Activated CD4-positive, alpha-beta T cell treated with anti-CD3 and anti-CD28 coated beads, Interleukin-2, amount 50 U/mL, for 48 hours (primary cell): ENCODE measurements at regions not wholly inside any gene's neighbourhood (a gene's known extent, or its start where the extent isn't known, plus 50 kb on each side); places are given as distances from the start of the nearest gene placed in this dataset.
"Not testable (repeated sequence)": the region's sequence is repeated elsewhere in the genome, so short reads cannot be mapped to it uniquely, and the experiment has no call there.

Source experiments
- DNase-seq, 2 experiments: peaks; one replicate each; pipeline ENCODE4 v3.0.0-alpha.2; 2020

DNA sequence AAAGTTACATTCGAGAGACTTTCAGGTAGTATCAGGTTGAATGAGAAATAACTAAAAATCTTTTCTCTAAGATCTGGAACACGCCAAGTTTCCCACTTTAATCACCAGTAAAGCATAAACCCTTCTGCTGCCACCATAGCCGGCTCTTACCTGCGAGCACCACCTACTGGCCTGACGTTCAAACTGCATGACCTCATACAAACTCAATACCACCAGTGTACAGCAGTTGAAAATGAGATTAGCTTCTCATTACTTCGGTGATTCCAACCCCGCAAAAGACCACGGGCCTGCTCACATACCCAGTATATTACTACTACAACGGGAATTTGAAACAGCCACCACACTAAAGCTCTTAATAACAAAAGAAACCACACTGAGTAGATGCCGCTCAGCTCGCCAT, 1191.2 kb downstream of the TMEM121 start:
- DNase-seq, result not testable (repeated sequence)

DNA sequence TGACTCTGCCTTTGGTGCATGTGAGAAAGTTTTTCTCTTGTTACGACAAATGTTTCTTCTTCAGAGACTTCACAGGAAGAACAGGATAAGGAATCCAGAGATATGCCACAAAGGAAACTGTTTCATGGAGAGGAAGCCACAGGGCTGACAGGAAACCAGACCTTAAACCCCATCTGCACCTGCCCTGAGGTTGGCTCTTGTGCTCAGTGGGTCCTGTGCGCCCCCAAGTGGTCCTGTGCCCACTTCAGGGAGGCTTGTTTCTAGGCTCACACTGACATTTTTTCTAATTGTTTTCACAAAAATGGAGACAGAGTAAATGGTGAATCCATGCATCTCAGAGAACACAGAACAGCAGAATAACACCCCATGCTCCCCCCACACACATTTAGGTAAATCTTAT, 1193.5 kb downstream of the TMEM121 start:
- DNase-seq, result not testable (repeated sequence)

DNA sequence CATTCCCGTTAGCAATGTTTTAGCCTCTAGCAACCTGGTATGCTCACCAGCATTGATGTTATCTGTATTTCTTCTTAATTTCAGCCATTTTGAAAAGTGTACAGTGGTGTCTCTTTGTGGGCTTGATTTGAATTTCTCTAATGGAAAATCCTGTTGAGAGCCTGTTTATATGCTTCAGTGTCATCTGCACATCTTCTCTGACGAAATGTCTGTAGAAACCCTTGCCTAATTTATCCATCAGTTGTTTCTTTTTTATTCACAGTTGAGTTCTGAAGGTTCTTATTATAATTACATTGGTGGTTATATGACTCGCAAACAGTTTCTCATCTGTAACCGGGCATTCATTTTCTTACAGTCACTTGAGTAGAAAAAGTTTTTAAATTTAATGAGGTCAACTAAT, 1195.5 kb downstream of the TMEM121 start:
- not testable (repeated sequence) for DNase-seq

DNA sequence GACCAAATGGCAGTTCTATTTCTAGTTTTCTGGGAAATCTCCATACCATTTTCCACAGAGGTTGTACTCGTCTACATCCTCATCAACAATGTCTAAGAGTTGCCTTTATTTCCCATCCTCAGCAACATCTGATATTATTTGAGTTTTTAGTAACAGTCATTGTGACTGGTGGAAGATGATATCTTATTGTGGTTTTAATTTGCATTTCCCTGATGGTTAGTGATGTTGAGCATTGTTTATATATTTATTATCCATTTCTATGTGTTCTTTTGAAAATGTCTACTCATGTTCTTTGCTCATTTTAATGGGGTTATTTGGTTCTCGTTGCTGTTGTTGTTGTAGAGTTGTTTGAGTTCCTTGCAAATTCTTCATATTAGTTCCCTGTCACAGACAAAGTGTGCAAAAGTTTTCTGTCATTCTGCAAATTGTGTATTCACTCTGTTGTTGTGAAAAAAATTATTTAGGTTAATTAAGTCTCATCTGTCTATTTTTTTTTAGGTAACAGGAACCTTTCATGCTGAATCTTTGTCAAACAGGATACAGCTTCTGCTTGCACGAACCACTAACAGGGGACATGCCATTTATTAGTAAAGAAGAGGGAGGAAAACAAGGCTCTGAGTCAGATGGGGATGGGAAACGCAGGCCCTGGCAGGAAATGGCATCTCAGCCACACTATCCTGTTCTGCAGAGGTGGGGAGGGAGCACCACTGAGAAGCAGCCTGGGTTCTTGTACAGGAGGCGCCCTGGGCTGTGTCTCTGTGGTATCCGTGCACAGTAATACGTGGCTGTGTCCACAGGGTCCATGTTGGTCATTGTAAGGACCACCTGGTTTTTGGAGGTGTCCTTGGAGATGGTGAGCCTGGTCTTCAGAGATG, 1196.7 kb downstream of the TMEM121 start:
- not testable (repeated sequence) for DNase-seq

DNA sequence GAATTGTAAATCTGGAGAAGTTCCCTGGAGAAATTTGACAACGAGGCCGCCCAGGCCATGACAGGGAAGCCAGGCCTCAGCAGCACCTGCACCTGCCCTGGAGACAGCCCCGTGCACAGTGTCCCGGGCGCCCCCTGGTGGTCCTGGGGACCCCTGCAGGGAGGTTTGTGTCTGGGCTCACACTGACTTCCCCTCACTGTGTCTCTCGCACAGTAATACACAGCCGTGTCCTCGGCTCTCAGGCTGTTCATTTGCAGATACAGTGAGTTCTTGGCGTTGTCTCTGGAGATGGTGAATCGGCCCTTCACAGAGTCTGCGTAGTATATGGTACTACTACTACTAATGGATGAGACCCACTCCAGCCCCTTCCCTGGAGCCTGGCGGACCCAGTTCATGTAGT, 1201.6 kb downstream of the TMEM121 start:
- DNase-seq, result not testable (repeated sequence)

DNA sequence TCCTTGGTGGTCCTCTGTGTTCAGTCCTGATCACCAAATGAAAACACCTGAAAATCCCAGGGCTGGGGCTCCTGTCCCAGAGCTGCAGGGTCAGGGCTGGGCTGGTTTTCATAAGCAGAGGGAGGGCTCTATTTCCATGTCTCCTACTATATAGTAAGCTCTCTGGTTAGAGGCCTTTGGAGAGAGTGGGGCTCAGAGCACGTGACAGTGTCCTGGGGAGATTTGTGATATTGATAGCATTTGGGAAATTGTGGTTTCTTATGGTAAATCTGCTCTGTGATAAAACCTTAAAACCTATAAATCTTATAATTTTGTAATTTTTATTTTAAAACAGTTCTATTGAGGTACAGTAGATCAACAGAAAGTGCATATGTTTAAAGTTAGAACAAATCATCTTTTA, 1202.2 kb downstream of the TMEM121 start:
- no peak for DNase-seq

DNA sequence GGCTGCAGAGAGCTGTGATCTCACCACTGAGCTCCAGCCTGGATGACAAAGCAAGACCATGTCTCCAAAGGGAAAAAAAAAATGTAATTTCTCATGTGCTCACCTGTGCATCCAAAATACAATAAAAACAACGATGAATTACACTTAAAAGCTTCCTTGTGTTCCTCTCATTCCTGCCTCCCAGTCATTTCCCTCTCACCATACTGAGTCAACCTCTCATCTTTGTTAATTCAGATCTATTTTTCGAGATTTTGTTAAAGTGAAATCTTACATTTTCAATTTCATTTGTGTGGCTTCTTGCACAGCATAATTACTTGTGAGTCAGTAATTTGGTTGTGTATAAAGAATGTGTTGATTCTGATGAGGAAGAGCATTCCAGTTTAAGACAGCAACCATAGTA, 1203.2 kb downstream of the TMEM121 start:
- no peak for DNase-seq

DNA sequence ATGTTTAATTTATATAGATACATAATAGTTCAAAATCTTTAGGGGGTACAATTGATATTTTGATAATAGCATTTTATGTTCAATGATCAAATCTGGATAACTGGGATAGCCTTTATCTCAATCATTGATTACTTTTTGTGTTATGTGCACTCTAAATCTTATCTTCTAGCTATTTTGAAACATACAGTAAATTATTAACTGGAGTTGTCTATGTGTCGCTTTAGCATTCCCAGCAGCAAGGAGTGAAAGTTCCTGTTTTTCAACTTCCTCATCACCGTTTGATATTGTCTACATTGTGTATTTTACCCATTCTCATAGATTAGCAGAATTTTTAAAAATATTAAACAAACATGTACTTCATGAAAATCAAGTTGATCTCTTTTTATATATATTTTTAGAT, 1207.4 kb downstream of the TMEM121 start:
- DNase-seq, result no peak

DNA sequence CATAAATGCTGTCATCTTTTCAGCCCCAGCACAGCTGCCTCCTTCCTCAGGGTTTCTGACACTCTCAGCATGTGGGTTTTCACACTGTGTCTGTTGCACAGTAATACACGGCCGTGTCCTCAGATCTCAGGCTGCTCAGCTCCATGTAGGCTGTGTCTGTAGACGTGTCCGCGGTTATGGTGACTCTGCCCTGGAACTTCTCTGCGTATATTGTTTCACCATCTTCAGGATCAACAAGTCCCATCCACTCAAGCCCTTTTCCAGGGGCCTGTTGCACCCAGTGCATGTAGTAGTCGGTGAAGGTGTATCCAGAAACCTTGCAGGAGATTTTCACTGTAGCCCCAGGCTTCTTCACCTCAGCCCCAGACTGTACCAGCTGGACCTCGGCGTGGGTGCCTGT, 1210.6 kb downstream of the TMEM121 start:
- no peak for DNase-seq

DNA sequence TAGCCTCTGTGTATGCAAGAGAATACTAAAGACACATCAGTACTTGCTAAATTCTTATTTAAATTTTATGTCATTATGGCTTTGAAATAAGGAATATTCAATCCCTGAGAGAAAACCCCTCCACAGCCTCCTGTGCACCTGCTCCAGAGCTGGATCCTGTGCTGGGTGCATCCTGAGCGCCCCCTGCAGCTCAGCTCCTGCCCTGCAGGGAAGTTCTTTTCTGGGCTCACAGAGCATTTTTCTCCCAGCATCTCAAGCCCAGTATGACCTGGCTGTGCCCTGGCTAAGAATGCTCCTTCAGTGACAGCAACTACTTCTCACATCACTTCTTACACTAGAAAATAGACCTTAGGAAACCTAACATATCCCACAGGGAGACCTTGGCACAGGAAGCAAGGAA, 1211.7 kb downstream of the TMEM121 start:
- no peak for DNase-seq

DNA sequence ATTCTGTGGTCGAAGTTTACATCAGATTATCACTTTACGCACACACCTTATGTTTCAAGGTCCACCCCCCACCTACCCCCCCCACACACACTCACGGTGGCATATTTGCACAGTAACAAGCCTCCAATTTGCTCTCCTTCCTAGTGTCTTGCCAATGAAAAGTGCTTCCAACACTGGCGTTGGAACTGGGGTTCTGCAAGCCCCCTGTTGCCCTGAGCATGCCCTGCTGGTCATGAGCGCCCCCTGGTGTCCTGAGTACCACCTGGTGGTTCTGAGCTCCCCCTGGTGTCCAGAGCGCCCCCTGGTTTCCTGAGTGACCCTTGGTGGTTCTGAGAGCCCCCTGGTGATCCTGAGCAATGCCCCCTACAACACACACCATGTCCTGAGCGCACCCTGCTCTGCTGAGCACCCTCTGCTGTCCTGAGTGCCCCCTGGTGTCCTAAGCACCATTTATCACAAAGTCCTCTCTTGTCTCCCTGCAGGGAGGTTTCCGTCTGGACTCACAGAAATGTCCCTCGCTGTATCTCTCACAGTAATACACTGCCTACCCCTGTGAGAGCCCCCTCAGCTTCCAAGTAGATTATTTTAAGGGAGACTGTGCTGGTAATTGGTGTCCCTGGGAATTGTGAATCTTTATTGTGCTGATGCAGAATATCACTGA, 1212.3 kb downstream of the TMEM121 start:
- not testable (repeated sequence) for DNase-seq

DNA sequence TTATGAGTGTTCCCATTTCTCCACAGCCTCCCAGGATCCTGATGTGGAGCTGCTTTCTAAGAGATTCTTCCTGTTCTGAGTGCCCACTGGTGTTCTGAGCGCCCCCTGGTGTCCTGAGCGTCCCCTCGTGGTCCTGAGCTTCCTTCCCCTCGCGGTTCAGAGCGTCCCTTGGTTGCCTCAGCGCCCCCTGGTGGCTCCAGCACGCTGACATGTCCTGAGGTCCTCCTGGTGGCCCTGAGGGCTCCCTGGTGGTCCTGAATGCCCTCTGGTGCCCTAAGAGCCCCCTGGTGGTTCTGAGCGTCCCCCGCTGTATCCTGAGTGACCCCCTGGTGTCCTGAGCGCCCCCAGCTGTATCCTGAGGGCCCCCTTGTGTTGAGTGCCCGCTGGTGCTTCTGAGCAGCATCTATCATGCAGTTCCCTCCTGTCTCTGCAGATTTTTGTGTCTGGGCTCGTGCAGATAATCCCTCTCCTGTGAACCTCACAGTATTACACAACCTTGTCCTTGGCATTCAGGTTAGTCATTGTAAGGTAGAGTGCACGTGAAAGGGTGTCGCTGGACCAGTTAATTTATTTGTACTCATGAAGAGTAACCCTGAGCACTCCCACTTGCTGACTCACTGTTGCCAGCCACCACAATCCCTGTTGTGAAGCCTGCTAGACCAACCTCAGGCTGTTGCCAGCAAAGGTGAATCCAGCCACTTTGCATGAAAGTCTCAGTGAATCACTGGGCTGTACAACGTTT, 1214.9 kb downstream of the TMEM121 start:
- not testable (repeated sequence) for DNase-seq

DNA sequence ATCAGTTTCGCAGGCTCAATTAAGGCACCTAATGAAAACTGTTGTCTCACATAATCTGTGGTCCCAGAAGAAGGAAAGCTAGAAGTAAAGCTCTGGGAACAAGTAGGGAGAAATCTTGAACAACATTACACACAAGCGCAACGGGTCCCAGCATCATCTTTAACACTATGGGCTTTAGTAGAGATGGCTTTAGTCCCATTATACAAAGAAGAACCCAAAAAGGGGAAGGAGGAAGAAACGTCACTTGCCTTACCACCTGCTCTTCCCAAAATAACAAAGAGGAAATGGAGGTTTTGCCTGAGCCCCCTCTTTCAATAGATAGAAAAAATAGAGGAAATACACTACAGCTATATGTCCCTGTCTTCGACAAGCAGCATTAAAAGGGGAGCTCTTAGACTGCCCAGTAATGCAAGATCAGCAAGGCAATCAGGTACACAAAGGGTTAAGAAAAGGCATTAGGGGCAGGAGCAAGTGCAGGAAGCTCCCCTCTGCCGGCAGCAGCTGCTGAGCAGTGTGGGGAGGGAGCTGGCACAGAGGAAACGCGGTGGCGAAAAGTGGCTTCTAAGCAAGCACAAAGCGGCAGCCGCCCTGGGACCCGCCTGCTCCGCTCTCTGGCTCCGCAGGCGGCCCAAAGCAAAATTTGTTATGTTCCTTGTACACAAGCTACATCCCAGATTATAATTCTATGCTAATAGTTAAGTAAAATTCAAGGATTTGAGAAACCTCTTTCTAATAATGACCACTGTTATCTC, 1218.8 kb downstream of the TMEM121 start:
- peak; percentile 7 to 17 for DNase-seq

DNA sequence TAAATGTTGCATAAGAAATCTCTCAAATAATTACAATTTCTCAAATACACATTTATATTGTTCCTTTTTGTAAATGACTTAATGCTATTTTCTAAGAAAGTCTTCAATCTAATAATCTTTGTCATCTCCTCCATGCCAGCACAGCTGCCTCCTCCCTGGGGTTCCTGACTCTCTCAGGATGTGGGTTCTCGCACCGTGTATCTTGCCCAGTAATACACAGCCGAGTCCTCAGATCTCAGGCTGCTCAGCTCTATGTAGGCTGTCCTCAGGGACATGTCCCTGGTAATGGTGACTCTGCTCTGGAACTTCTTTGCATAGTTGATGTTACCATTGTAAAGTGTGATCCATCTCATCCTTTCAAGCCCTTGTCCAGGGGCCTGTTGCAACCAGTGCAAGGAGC, 1223.7 kb downstream of the TMEM121 start:
- DNase-seq, result not testable (repeated sequence)

DNA sequence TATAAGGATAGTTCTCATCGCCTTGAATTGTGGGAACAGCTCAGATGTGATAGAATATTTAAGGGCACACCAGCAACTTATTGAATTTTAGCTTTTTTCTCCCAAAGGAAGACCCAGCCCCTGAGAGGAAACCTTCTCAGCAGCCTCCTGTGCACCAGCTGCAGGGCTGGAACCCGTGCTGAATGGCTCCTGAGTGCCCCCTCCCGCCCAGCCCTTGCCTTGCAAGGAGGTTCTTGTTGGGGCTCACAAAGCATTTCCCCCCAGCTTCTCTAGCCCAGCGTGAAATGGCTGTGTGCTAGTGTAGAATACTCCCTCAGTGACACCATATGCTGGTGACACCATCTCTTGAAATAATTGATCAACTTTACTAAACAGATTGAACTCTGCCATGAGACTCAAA, 1227.4 kb downstream of the TMEM121 start:
- not testable (repeated sequence) for DNase-seq

DNA sequence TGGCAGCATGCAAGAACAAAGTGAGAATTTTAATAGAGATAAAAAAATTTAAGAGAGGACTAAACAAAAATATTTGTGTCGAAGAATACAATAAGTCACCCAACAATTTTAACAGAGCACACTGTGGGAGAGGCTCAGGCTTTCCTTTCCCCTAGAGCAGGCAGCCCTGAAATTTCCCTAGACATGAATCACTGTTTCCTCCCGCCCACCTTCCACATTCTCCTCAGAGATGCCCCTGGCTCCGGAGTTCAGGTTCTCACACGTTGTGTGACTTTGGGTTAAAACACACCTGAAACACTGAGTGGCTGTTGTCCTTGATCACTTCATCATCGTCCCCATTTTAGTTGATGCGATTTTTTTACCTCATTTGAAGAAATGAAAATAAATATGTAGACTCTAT, 1231.1 kb downstream of the TMEM121 start:
- not testable (repeated sequence) for DNase-seq

DNA sequence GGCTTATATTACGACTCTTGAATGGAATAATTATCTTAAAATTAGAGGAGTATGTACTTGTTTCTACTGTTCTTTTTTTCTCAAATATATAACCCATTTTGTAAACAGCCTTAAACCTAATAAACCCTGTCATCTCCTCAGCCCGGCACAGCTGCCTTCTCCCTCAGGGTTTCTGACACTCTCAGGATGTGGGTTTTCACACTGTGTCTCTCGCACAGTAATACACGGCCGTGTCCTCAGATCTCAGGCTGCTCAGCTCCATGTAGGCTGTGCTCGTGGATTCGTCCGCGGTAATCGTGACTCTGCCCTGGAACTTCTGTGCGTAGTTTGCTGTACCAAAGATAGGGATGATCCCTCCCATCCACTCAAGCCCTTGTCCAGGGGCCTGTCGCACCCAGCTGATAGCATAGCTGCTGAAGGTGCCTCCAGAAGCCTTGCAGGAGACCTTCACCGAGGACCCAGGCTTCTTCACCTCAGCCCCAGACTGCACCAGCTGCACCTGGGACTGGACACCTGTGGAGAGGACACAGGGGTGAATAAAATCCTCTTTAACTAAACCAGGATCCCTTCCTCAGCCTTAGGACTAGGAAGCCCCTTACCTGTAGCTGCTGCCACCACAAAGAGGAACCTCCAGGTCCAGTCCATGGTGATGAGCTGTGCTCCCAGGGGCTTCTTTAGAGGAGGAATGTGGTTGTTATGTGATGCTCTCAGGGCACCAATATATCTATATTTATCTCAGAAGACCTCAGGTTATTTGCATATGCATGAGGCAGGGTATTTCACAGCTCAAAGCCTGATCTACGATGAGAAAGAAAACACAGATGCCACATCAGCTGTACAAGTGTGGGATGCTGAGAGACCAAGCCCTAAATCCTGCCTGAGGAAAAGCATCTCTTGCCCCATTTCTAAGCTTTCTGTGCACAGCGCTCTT, 1235.8 kb downstream of the TMEM121 start:
- not testable (repeated sequence) for DNase-seq

DNA sequence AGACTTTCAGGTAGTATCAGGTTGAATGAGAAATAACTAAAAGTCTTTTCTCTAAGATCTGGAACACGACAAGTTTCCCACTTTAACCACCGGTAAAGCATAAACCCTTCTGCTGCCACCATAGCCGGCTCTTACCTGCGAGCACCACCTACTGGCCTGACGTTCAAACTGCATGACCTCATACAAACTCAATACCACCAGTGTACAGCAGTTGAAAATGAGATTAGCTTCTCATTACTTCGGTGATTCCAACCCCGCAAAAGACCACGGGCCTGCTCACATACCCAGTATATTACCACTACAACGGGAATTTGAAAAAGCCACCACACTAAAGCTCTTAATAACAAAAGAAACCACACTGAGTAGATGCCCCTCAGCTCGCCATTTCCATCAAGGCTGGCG, 1238.6 kb downstream of the TMEM121 start:
- not testable (repeated sequence) for DNase-seq

DNA sequence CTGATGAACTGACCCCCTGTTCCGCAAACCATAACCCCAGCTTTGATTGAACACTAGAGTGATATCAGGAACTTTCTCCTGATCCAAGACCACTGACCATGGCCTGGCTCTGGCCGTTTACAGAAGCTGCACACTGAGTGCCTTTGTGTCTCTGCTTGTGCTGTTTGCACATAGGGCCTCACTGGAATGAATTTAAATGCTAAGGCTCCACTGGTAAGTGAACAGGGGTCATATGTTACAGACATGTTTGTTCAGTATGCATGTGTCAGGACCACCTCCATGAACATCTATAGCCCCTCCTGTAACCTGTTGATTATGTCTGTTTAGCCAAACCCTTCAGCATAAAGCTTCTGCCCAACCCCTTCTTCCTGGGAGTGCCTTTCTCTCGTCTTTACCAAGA, 1239.8 kb downstream of the TMEM121 start:
- DNase-seq, result no peak

DNA sequence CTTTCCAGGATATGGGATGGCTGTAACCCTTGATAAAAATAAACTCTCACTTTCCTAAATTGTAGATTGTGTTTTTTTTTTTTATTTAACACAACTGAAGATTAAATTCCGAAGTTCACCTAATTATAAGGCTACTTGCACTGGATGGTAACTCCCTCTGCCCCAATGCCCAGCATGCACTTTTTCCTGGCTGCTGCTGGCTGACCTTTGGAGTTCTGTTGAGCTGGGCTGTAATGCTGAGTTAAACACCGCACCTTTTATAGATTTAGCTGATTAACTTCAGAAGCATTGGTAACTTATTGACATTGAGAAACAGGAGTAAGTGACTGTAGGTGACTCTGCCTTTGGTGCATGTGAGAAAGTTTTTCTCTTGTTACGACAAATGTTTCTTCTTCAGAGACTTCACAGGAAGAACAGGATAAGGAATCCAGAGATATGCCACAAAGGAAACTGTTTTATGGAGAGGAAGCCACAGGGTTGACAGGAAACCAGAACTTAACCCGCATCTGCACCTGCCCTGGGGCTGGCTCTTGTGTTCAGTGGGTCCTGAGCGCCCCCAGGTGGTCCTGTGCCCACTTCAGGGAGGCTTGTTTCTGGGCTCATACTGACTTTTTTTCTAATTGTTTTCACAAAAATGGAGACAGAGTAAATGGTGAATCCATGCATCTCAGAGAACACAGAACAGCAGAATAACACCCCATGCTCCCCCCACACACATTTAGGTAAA, 1240.3 kb downstream of the TMEM121 start:
- peak; percentile 41 to 43 for DNase-seq

DNA sequence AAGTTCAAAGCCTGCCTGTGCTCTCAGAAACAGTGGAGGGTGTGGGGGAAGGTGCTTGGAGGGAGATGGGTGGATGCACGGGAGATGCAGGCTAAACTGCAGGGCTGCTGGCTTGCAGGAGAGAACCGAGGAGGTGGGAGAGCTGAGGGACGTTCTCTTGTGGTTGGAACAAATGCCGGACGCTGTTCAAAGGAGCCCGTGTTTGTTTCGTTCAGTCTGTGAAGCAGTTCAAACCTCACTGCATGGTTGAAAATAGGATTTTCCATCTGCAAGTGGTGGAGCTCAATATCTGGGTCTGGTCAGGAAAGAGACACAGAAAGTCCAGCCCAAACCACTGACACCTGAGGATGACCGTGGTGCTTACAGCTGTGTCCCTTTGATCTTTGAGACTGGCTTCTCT, 1241.8 kb downstream of the TMEM121 start:
- DNase-seq, result not testable (repeated sequence)
